ENCODE measurements at regions not wholly inside any gene's neighbourhood (a gene's known extent, or its start where the extent isn't known, plus 50 kb on each side); places are given as distances from the start of the nearest gene placed in this dataset.

DNA sequence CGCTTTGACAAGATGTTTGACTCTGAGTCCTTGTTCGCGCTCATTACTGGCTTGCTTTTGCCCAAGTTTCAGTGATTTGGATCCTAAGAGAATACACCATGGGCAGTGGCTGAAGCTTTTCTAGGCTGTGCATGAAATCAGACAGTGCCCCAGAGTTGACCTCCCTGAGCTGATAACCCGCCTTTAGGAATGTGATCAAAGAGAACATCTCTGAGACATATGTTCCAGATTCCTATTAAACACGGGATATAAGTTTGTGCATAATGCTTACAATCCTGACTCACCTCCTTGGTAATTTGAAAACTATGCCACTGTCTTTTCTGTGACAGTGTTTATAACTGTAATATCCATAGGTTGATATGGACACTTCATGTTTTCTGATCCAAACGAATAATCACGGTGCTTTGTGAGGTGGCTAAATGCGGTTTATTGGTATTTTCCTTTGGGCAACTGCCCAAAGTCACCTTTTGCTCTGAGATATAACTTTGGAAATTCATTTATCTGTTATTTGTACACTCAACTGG, 732.9 kb downstream of the MTRR start:
- no peak for DNase-seq (ENCODE audit: extremely low read depth, insufficient read length)
- H3K36me3 ChIP-seq (ENCODE audit: control insufficient read depth, insufficient read depth, low read length): no peaks in the 10 kb centered on the region
- no peaks in the 10 kb centered on the region for H3K27me3 ChIP-seq (replicated peaks; ENCODE audit: control insufficient read depth, insufficient read depth, low read length)
- TF ChIP-seq, protein P1, sequence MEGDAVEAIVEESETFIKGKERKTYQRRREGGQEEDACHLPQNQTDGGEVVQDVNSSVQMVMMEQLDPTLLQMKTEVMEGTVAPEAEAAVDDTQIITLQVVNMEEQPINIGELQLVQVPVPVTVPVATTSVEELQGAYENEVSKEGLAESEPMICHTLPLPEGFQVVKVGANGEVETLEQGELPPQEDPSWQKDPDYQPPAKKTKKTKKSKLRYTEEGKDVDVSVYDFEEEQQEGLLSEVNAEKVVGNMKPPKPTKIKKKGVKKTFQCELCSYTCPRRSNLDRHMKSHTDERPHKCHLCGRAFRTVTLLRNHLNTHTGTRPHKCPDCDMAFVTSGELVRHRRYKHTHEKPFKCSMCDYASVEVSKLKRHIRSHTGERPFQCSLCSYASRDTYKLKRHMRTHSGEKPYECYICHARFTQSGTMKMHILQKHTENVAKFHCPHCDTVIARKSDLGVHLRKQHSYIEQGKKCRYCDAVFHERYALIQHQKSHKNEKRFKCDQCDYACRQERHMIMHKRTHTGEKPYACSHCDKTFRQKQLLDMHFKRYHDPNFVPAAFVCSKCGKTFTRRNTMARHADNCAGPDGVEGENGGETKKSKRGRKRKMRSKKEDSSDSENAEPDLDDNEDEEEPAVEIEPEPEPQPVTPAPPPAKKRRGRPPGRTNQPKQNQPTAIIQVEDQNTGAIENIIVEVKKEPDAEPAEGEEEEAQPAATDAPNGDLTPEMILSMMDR (IDR thresholded peaks at IDR 0.05; ENCODE audit: insufficient read depth, low read length, poor library complexity, severe bottlenecking): no peak
- H3K4me3 ChIP-seq (replicated peaks; ENCODE audit: low read depth, low read length): no peak overlapping the region

DNA sequence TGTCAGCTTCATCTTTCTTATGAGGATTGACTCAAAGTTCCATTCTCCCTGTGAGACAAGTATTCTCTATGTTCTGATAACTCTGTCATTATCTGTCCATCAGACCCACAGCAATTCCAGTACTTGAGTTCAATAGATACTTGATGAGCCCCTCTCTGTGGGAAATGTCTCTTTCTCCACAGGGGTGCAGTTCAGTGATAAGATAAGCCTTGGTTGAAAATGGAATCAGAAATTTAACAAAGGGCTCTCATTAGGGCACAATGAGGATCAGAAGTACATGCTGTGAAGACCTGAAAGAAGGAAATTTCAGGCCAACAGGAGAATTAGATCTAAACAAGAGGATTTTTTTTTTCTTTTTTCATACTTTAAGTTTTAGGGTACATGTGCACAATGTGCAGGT, 737.3 kb downstream of the MTRR start:
- Histone ChIP-seq H3K36me3 (ENCODE audit: control insufficient read depth, insufficient read depth, low read length) (no peaks in the 10 kb centered on the region), H3K4me3 (replicated peaks; ENCODE audit: low read depth, low read length) (no peak overlapping the region), H3K27me3 (replicated peaks; ENCODE audit: control insufficient read depth, insufficient read depth, low read length) (no peaks in the 10 kb centered on the region)
- TF ChIP-seq, protein P1 (IDR thresholded peaks at IDR 0.05; ENCODE audit: insufficient read depth, low read length, poor library complexity, severe bottlenecking): no peak
- DNase-seq (ENCODE audit: extremely low read depth, insufficient read length): no peak

DNA sequence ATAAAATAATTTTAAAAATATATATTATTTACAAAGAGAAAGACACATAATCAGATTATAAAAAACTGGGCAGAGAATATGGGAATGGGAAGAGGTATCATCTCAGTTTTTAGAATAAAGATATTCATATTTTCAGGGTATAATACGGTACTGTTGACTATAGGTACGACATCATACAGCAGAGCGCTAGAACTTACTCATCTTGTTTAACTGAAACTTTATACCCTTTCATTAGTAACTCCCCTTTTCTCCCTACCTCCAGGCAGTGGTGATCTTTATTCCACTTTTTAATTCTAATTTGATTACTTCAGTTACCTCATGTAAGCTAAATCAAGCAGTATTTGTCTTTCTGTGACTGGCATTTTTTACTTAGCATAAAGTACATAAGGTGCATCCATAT, 742.1 kb downstream of the MTRR start:
- no peaks in the 10 kb centered on the region for H3K36me3 ChIP-seq (ENCODE audit: control insufficient read depth, insufficient read depth, low read length)
- no peaks in the 10 kb centered on the region for H3K27me3 ChIP-seq (replicated peaks; ENCODE audit: control insufficient read depth, insufficient read depth, low read length)
- DNase-seq (ENCODE audit: extremely low read depth, insufficient read length): no peak
- TF ChIP-seq, protein P1 (IDR thresholded peaks at IDR 0.05; ENCODE audit: insufficient read depth, low read length, poor library complexity, severe bottlenecking): no peak
- no peak overlapping the region for H3K4me3 ChIP-seq (replicated peaks; ENCODE audit: low read depth, low read length)

DNA sequence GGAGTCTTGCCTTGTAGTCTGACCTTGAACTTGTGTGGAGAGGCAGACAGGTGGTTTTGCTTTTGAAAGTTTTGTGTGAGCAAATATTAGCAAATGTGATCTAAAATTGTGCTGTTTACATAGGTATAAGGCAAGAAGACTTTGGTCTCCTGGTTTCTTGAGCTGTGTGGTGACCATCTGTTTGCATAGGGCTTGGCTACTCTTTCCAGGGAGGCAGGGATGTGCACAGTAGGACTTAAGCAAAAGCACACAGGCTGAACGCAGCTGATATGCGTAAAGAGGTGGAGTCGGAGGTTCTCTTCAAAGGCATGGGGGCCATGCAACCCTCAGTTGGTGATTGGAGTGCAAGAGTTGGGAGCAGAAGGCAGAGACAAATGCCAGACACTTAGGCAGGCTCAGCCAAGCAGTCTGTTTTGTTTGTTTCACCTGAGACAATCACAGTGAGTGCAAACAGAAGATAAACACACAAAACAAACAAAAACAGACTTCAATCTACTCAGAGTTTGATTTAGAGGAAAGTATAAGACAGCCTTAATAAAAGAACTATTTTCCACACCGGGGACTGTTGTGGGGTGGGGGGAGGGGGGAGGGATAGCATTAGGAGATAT, 744.2 kb downstream of the MTRR start:
- TF ChIP-seq, protein P1 (IDR thresholded peaks at IDR 0.05; ENCODE audit: insufficient read depth, low read length, poor library complexity, severe bottlenecking): no peak
- Histone ChIP-seq H3K4me3 (replicated peaks; ENCODE audit: low read depth, low read length) (no peak overlapping the region), H3K36me3 (ENCODE audit: control insufficient read depth, insufficient read depth, low read length) (no peaks in the 10 kb centered on the region), H3K27me3 (replicated peaks; ENCODE audit: control insufficient read depth, insufficient read depth, low read length) (no peaks in the 10 kb centered on the region)
- DNase-seq (ENCODE audit: extremely low read depth, insufficient read length): no peak

DNA sequence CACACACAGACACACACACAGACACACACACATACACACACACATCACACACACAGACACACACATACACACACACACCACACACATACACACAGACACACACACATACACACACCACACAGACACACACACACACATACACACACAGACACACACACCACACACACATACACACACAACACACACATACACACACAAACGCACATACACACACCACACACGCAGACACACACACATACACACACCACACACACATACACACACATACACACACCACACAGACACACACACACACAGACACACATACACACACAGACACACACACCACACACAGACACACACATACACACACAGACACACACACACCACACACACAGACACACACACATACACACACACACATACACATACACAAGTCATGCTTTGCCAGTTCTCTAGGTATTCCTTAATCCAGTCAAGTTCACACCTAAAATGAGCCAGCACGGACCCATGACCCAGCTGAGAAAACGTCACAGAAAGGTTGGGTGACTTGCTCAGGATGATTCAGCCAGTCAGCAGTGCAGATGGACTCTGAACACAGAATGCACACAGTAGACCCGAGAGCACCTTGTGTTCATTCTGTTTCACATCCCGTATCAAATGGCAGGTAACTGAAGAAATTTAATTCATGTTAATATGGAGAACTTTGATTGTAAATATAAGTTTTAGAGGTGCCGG, 746.4 kb downstream of the MTRR start:
- TF ChIP-seq, protein P1 (IDR thresholded peaks at IDR 0.05; ENCODE audit: insufficient read depth, low read length, poor library complexity, severe bottlenecking): no peak
- H3K4me3 ChIP-seq (replicated peaks; ENCODE audit: low read depth, low read length): no peak overlapping the region
- H3K27me3 ChIP-seq (replicated peaks; ENCODE audit: control insufficient read depth, insufficient read depth, low read length): no peaks in the 10 kb centered on the region
- no peaks in the 10 kb centered on the region for H3K36me3 ChIP-seq (ENCODE audit: control insufficient read depth, insufficient read depth, low read length)
- no peak for DNase-seq (ENCODE audit: extremely low read depth, insufficient read length)

All from GM06990 (cell line).